B cell (primary cell): ENCODE measurements at regions not wholly inside any gene's neighbourhood (a gene's known extent, or its start where the extent isn't known, plus 50 kb on each side); places are given as distances from the start of the nearest gene placed in this dataset.

Source experiments
- EZH2 ChIP-seq: IDR thresholded peaks from 2 replicates; pipeline ENCODE4 v1.6.1; 2012; ENCODE audit warnings: borderline replicate concordance, low read depth, mild to moderate bottlenecking, moderate library complexity, low read length; ENCODE audit not compliant: insufficient read depth, poor library complexity, severe bottlenecking
- TF ChIP-seq, protein P1 (sequence below): fragments of 200-600 bp; IDR thresholded peaks from one replicate; pipeline ENCODE4 v1.8.0; 2022; ENCODE audit warnings: antibody characterized with exemption, mild to moderate bottlenecking

DNA sequence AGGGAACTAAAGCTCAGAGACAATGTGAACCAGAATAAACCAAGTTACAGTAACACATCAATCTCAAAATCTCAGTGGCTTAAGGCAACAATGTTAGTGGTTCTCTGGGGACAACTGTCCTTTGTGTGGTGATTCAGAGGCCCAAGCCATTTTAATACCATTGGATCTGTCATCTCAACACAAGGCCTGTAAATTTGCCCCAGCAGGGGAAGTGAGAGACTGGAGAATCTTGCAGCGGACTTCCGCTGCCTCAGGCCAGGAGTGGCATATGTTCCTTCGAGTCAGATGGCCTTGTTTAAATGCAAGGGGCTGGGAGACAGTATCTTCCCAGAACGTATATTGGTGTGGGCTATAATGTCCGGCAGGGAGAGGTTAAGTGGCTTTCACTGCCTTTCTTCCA lies 126.0 kb downstream of the CD83 start:
- TF ChIP-seq EZH2: no peak
- TF ChIP-seq, protein P1, sequence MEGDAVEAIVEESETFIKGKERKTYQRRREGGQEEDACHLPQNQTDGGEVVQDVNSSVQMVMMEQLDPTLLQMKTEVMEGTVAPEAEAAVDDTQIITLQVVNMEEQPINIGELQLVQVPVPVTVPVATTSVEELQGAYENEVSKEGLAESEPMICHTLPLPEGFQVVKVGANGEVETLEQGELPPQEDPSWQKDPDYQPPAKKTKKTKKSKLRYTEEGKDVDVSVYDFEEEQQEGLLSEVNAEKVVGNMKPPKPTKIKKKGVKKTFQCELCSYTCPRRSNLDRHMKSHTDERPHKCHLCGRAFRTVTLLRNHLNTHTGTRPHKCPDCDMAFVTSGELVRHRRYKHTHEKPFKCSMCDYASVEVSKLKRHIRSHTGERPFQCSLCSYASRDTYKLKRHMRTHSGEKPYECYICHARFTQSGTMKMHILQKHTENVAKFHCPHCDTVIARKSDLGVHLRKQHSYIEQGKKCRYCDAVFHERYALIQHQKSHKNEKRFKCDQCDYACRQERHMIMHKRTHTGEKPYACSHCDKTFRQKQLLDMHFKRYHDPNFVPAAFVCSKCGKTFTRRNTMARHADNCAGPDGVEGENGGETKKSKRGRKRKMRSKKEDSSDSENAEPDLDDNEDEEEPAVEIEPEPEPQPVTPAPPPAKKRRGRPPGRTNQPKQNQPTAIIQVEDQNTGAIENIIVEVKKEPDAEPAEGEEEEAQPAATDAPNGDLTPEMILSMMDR: no peak
